NCI-H1436 treated with DMSO at 0.1 percent for 48 hours (cell line): ENCODE measurements at regions not wholly inside any gene's neighbourhood (a gene's known extent, or its start where the extent isn't known, plus 50 kb on each side); places are given as distances from the start of the nearest gene placed in this dataset.

Experiments used
- DNase-seq: peaks from one replicate; lab custom pipeline; 2025; lab: John Stamatoyannopoulos, UW

- DNase-seq = no peak
These were observed 758.5 kb upstream of the RBFOX1 start for GRCh38 chr16:6574146-6574545.

GRCh38 chr16:6573577-6573976 lies 759.1 kb upstream of the RBFOX1 start:
- no peak for DNase-seq

GRCh38 chr16:6571044-6571443 lies 761.6 kb upstream of the RBFOX1 start:
- DNase-seq = no peak

- no peak for DNase-seq
These were observed 762.1 kb upstream of the RBFOX1 start for GRCh38 chr16:6570530-6570929.

GRCh38 chr16:6562986-6563385 lies 769.7 kb upstream of the RBFOX1 start:
- DNase-seq = no peak

GRCh38 chr16:6560306-6561100 lies 772.1 kb upstream of the RBFOX1 start:
- no peak for DNase-seq

- no peak for DNase-seq
These were observed 774.0 kb upstream of the RBFOX1 start for GRCh38 chr16:6558661-6559060.

GRCh38 chr16:6558126-6558525 lies 774.5 kb upstream of the RBFOX1 start:
- no peak for DNase-seq

GRCh38 chr16:6557353-6558023 lies 775.2 kb upstream of the RBFOX1 start:
- no peak for DNase-seq

GRCh38 chr16:6549415-6549814 lies 783.2 kb upstream of the RBFOX1 start:
- no peak for DNase-seq

GRCh38 chr16:6548507-6548906 lies 784.1 kb upstream of the RBFOX1 start:
- DNase-seq = no peak

- no peak for DNase-seq
These were observed 785.5 kb upstream of the RBFOX1 start for GRCh38 chr16:6547131-6547530.

- no peak for DNase-seq
These were observed 787.3 kb upstream of the RBFOX1 start for GRCh38 chr16:6545329-6545728.

- no peak for DNase-seq
These were observed 791.4 kb upstream of the RBFOX1 start for GRCh38 chr16:6541267-6541666.

- DNase-seq = no peak
These were observed 796.2 kb upstream of the RBFOX1 start for GRCh38 chr16:6536411-6536810.

GRCh38 chr16:6531067-6531466 lies 801.6 kb upstream of the RBFOX1 start:
- no peak for DNase-seq

GRCh38 chr16:6528217-6528616 lies 804.4 kb upstream of the RBFOX1 start:
- no peak for DNase-seq

GRCh38 chr16:6527646-6528045 lies 805.0 kb upstream of the RBFOX1 start:
- DNase-seq = no peak

GRCh38 chr16:6524501-6524900 lies 808.1 kb upstream of the RBFOX1 start:
- DNase-seq = no peak

- no peak for DNase-seq
These were observed 815.5 kb upstream of the RBFOX1 start for GRCh38 chr16:6517020-6517720.

- DNase-seq = no peak
These were observed 820.1 kb upstream of the RBFOX1 start for GRCh38 chr16:6512512-6512911.

GRCh38 chr16:6510261-6510660 lies 822.4 kb upstream of the RBFOX1 start:
- no peak for DNase-seq

- DNase-seq = no peak
These were observed 833.2 kb upstream of the RBFOX1 start for GRCh38 chr16:6499413-6499812.
